ENCODE measurements at regions not wholly inside any gene's neighbourhood (a gene's known extent, or its start where the extent isn't known, plus 50 kb on each side); places are given as distances from the start of the nearest gene placed in this dataset.

GRCh38 chr12:115078990-115079389 lies 395.0 kb upstream of the TBX3 start:
- no peak overlapping the region for H3K27ac ChIP-seq (ENCODE audit: low read depth, low read length)
- H3K4me3 ChIP-seq (ENCODE audit: low read depth in 1 of 2, low read length in 2 of 2) = no peak overlapping the region
- no peak overlapping the region for H3K9ac ChIP-seq (ENCODE audit: low read depth in 1 of 2, low read length in 2 of 2)
- H3K9me3 ChIP-seq (ENCODE audit: control insufficient read depth in 1 of 2, low read length in 2 of 2) = peaks cover 0 to 4% of the 10 kb centered on the region in 2 donors
- H3K4me1 ChIP-seq (ENCODE audit: control insufficient read depth in 1 of 2, insufficient read depth in 2 of 2, low read length in 2 of 2) = peaks cover 0 to 4% of the 10 kb centered on the region in 2 donors
- H3K36me3 ChIP-seq (ENCODE audit: control insufficient read depth in 1 of 2, insufficient read depth in 2 of 2, low read length in 2 of 2) = no peaks in the 10 kb centered on the region
- H3K27me3 ChIP-seq (ENCODE audit: control insufficient read depth in 1 of 2, insufficient read depth in 2 of 2, low read length in 2 of 2) = no peaks in the 10 kb centered on the region

DNA sequence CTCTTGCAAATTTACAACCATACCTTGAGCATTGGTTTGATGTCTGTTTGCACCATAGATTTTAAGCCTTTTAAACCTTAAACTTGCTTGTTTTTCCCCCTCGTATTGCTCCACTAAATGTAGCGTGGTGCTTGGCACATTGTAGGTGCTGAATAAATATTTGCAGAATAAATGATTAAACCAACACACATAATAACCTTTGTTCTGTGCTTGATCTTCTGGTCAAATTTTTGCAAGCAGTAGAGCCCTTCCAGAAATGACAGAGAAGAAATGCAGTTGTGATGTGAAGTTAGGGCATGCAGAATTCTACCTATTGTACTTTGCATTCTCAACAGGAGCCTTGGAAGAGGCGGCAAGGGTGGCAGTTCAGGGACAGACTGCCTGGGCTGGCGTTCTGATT lies 394.4 kb upstream of the TBX3 start:
- H3K27ac ChIP-seq (ENCODE audit: low read depth, low read length) = no peak overlapping the region
- peaks cover 0 to 4% of the 10 kb centered on the region in 2 donors for H3K4me1 ChIP-seq (ENCODE audit: control insufficient read depth in 1 of 2, insufficient read depth in 2 of 2, low read length in 2 of 2)
- no peak overlapping the region for H3K9ac ChIP-seq (ENCODE audit: low read depth in 1 of 2, low read length in 2 of 2)
- H3K36me3 ChIP-seq (ENCODE audit: control insufficient read depth in 1 of 2, insufficient read depth in 2 of 2, low read length in 2 of 2) = no peaks in the 10 kb centered on the region
- no peak overlapping the region for H3K4me3 ChIP-seq (ENCODE audit: low read depth in 1 of 2, low read length in 2 of 2)
- peaks cover 0 to 4% of the 10 kb centered on the region in 2 donors for H3K9me3 ChIP-seq (ENCODE audit: control insufficient read depth in 1 of 2, low read length in 2 of 2)
- no peaks in the 10 kb centered on the region for H3K27me3 ChIP-seq (ENCODE audit: control insufficient read depth in 1 of 2, insufficient read depth in 2 of 2, low read length in 2 of 2)

DNA sequence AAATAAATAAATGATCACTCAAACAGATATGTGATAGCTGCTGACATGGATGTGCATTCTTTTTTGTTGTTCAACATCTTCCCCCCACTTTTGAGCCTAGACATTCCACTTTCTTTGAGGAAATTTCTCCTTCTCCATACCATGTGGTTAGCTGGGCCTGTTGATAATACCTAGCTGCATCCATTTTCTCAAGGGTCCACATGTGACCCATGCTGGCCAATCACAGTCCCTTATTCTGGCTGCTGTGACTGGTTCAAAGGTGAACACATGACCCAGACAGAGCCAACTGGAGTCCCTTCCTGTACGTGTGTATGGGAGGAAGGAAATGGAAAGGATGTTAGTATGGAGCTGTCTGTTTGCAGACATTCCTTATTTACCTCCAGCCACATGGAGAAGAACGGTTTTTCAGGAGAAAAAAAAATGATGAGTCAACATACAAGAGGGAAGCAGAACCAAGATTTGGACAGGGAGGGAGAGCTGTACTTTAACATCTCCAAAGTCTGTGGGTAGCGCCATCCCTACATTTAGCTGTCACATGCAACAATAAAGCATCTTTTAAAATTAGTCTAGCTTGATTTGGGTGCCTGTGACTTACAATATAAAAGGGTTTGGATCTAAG lies 391.7 kb upstream of the TBX3 start:
- H3K27ac ChIP-seq (ENCODE audit: low read depth, low read length) = no peak overlapping the region
- no peak overlapping the region for H3K4me3 ChIP-seq (ENCODE audit: low read depth in 1 of 2, low read length in 2 of 2)
- H3K36me3 ChIP-seq (ENCODE audit: control insufficient read depth in 1 of 2, insufficient read depth in 2 of 2, low read length in 2 of 2) = no peaks in the 10 kb centered on the region
- H3K27me3 ChIP-seq (ENCODE audit: control insufficient read depth in 1 of 2, insufficient read depth in 2 of 2, low read length in 2 of 2) = no peaks in the 10 kb centered on the region
- H3K4me1 ChIP-seq (ENCODE audit: control insufficient read depth in 1 of 2, insufficient read depth in 2 of 2, low read length in 2 of 2) = peaks cover 0 to 4% of the 10 kb centered on the region in 2 donors
- no peak overlapping the region for H3K9ac ChIP-seq (ENCODE audit: low read depth in 1 of 2, low read length in 2 of 2)
- peaks cover 0 to 4% of the 10 kb centered on the region in 2 donors for H3K9me3 ChIP-seq (ENCODE audit: control insufficient read depth in 1 of 2, low read length in 2 of 2)

DNA sequence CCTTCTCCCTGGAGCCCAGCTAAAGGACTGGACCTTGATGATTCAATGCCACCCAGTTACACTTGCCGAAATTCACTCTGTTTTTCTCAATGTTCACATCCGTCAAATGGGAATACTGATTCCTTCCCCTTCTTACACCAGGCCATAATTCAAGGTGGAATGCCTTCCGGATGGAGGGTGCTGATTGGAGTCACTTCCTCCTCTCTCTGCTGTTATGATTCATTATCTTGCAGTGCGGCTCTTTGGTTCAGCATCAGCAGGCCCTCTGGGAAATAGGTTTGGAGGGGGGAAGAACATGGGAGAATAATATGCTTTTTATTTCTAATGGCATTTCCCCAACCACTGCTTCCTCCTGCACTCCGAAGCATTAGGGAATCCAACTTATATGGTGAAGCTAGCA lies 390.6 kb upstream of the TBX3 start:
- H3K36me3 ChIP-seq (ENCODE audit: control insufficient read depth in 1 of 2, insufficient read depth in 2 of 2, low read length in 2 of 2) = no peaks in the 10 kb centered on the region
- H3K9me3 ChIP-seq (ENCODE audit: control insufficient read depth in 1 of 2, low read length in 2 of 2) = peaks cover 0 to 4% of the 10 kb centered on the region in 2 donors
- H3K4me3 ChIP-seq (ENCODE audit: low read depth in 1 of 2, low read length in 2 of 2) = no peak overlapping the region
- H3K27ac ChIP-seq (ENCODE audit: low read depth, low read length) = no peak overlapping the region
- H3K4me1 ChIP-seq (ENCODE audit: control insufficient read depth in 1 of 2, insufficient read depth in 2 of 2, low read length in 2 of 2) = peaks cover 0 to under 1% of the 10 kb centered on the region in 2 donors
- H3K9ac ChIP-seq (ENCODE audit: low read depth in 1 of 2, low read length in 2 of 2) = no peak overlapping the region
- H3K27me3 ChIP-seq (ENCODE audit: control insufficient read depth in 1 of 2, insufficient read depth in 2 of 2, low read length in 2 of 2) = no peaks in the 10 kb centered on the region

- Histone ChIP-seq H3K9me3 (ENCODE audit: control insufficient read depth in 1 of 2, low read length in 2 of 2) (peaks cover 0 to 4% of the 10 kb centered on the region in 2 donors), H3K4me3 (ENCODE audit: low read depth in 1 of 2, low read length in 2 of 2) (no peak overlapping the region), H3K4me1 (ENCODE audit: control insufficient read depth in 1 of 2, insufficient read depth in 2 of 2, low read length in 2 of 2) (no peaks in the 10 kb centered on the region), H3K27me3 (ENCODE audit: control insufficient read depth in 1 of 2, insufficient read depth in 2 of 2, low read length in 2 of 2) (no peaks in the 10 kb centered on the region), H3K27ac (ENCODE audit: low read depth, low read length) (no peak overlapping the region), H3K9ac (ENCODE audit: low read depth in 1 of 2, low read length in 2 of 2) (no peak overlapping the region), H3K36me3 (ENCODE audit: control insufficient read depth in 1 of 2, insufficient read depth in 2 of 2, low read length in 2 of 2) (no peaks in the 10 kb centered on the region)
Observed at GRCh38 chr12:115072712-115073111, 388.7 kb upstream of the TBX3 start.

GRCh38 chr12:115070313-115070712 lies 386.3 kb upstream of the TBX3 start:
- no peak overlapping the region for H3K27ac ChIP-seq (ENCODE audit: low read depth, low read length)
- no peaks in the 10 kb centered on the region for H3K36me3 ChIP-seq (ENCODE audit: control insufficient read depth in 1 of 2, insufficient read depth in 2 of 2, low read length in 2 of 2)
- no peak overlapping the region for H3K9ac ChIP-seq (ENCODE audit: low read depth in 1 of 2, low read length in 2 of 2)
- peaks cover 0 to 5% of the 10 kb centered on the region in 2 donors for H3K4me1 ChIP-seq (ENCODE audit: control insufficient read depth in 1 of 2, insufficient read depth in 2 of 2, low read length in 2 of 2)
- no peaks in the 10 kb centered on the region for H3K9me3 ChIP-seq (ENCODE audit: control insufficient read depth in 1 of 2, low read length in 2 of 2)
- H3K27me3 ChIP-seq (ENCODE audit: control insufficient read depth in 1 of 2, insufficient read depth in 2 of 2, low read length in 2 of 2) = no peaks in the 10 kb centered on the region
- H3K4me3 ChIP-seq (ENCODE audit: low read depth in 1 of 2, low read length in 2 of 2) = no peak overlapping the region

DNA sequence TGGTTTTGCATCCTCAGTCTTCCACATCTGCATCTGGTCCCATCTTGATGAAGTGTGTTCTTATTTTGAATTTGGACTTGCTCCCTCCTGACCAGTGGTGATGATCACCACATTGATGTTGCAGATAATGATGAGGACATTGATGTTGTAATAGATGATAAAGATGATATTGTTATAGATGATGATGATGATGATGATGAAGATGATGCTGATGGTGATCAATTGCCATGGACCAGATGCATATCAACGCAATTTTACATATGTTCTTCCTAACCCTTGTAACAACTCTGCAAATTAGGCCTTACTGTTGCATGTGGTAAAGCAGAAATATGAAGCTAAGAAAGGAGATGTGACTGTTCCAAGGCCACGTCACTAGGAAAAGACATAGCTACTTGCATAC lies 380.3 kb upstream of the TBX3 start:
- H3K4me3 ChIP-seq (ENCODE audit: low read depth in 1 of 2, low read length in 2 of 2) = no peak overlapping the region
- no peak overlapping the region for H3K27ac ChIP-seq (ENCODE audit: low read depth, low read length)
- H3K27me3 ChIP-seq (ENCODE audit: control insufficient read depth in 1 of 2, insufficient read depth in 2 of 2, low read length in 2 of 2) = no peaks in the 10 kb centered on the region
- no peaks in the 10 kb centered on the region for H3K36me3 ChIP-seq (ENCODE audit: control insufficient read depth in 1 of 2, insufficient read depth in 2 of 2, low read length in 2 of 2)
- H3K9me3 ChIP-seq (ENCODE audit: control insufficient read depth in 1 of 2, low read length in 2 of 2) = no peaks in the 10 kb centered on the region
- no peak overlapping the region for H3K9ac ChIP-seq (ENCODE audit: low read depth in 1 of 2, low read length in 2 of 2)
- peaks cover 0 to 5% of the 10 kb centered on the region in 2 donors for H3K4me1 ChIP-seq (ENCODE audit: control insufficient read depth in 1 of 2, insufficient read depth in 2 of 2, low read length in 2 of 2)

GRCh38 chr12:115062741-115063140 lies 378.8 kb upstream of the TBX3 start:
- Histone ChIP-seq H3K9me3 (ENCODE audit: control insufficient read depth in 1 of 2, low read length in 2 of 2) (no peaks in the 10 kb centered on the region), H3K36me3 (ENCODE audit: control insufficient read depth in 1 of 2, insufficient read depth in 2 of 2, low read length in 2 of 2) (no peaks in the 10 kb centered on the region), H3K27me3 (ENCODE audit: control insufficient read depth in 1 of 2, insufficient read depth in 2 of 2, low read length in 2 of 2) (no peaks in the 10 kb centered on the region), H3K4me3 (ENCODE audit: low read depth in 1 of 2, low read length in 2 of 2) (no peak overlapping the region), H3K9ac (ENCODE audit: low read depth in 1 of 2, low read length in 2 of 2) (no peak overlapping the region), H3K4me1 (ENCODE audit: control insufficient read depth in 1 of 2, insufficient read depth in 2 of 2, low read length in 2 of 2) (peaks cover 0 to 5% of the 10 kb centered on the region in 2 donors), H3K27ac (ENCODE audit: low read depth, low read length) (no peak overlapping the region)

GRCh38 chr12:115060477-115061168 lies 376.6 kb upstream of the TBX3 start:
- Histone ChIP-seq H3K9me3 (ENCODE audit: control insufficient read depth in 1 of 2, low read length in 2 of 2) (no peaks in the 10 kb centered on the region), H3K27ac (ENCODE audit: low read depth, low read length) (no peak overlapping the region), H3K4me1 (ENCODE audit: control insufficient read depth in 1 of 2, insufficient read depth in 2 of 2, low read length in 2 of 2) (peaks cover 0 to 1% of the 10 kb centered on the region in 2 donors), H3K4me3 (ENCODE audit: low read depth in 1 of 2, low read length in 2 of 2) (no peak overlapping the region), H3K9ac (ENCODE audit: low read depth in 1 of 2, low read length in 2 of 2) (no peak overlapping the region), H3K36me3 (ENCODE audit: control insufficient read depth in 1 of 2, insufficient read depth in 2 of 2, low read length in 2 of 2) (no peaks in the 10 kb centered on the region), H3K27me3 (ENCODE audit: control insufficient read depth in 1 of 2, insufficient read depth in 2 of 2, low read length in 2 of 2) (no peaks in the 10 kb centered on the region)

DNA sequence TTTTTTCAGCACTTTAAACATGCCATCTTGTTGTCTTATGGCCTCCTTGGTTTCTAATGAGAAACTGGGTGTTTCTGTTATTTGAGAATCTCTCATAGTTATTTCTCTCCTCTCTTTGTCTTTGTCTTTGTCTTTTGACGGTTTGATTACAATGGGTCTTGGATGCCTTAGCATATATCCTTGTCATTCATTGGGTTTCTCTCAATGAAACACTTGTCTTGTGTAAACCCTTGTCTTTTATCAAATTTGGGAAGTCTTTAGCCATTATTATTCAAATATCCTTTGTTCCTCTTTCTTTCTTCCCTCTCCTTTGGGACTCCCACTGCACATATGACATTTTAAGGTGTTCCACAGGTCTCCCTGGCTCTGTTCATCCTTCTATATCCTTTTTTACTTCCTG lies 373.5 kb upstream of the TBX3 start:
- no peak overlapping the region for H3K4me3 ChIP-seq (ENCODE audit: low read depth in 1 of 2, low read length in 2 of 2)
- H3K36me3 ChIP-seq (ENCODE audit: control insufficient read depth in 1 of 2, insufficient read depth in 2 of 2, low read length in 2 of 2) = no peaks in the 10 kb centered on the region
- H3K27ac ChIP-seq (ENCODE audit: low read depth, low read length) = no peak overlapping the region
- H3K9me3 ChIP-seq (ENCODE audit: control insufficient read depth in 1 of 2, low read length in 2 of 2) = no peaks in the 10 kb centered on the region
- H3K27me3 ChIP-seq (ENCODE audit: control insufficient read depth in 1 of 2, insufficient read depth in 2 of 2, low read length in 2 of 2) = no peaks in the 10 kb centered on the region
- no peaks in the 10 kb centered on the region for H3K4me1 ChIP-seq (ENCODE audit: control insufficient read depth in 1 of 2, insufficient read depth in 2 of 2, low read length in 2 of 2)
- no peak overlapping the region for H3K9ac ChIP-seq (ENCODE audit: low read depth in 1 of 2, low read length in 2 of 2)
